CD4-positive, alpha-beta memory T cell (primary cell): ENCODE measurements at regions not wholly inside any gene's neighbourhood (a gene's known extent, or its start where the extent isn't known, plus 50 kb on each side); places are given as distances from the start of the nearest gene placed in this dataset.
A peak's percentile ranks its signal among the peaks of the same experiment; 100 is the strongest.

Experiments
- CTCF ChIA-PET: fragments of 350-600 bp; sonication (Branson Sonifier 250); formaldehyde crosslinking; loops from one replicate; lab custom pipeline; 2021; ENCODE audit warnings: inconsistent platforms; ENCODE audit not compliant: partially characterized antibody; lab: Charles Lee
- POLR2A ChIA-PET: fragments of 350-600 bp; sonication (Branson Sonifier 250); formaldehyde crosslinking; loops from one replicate; lab custom pipeline; 2021; ENCODE audit not compliant: partially characterized antibody; lab: Charles Lee
- DNase-seq, 5 donors: peaks; one replicate each; pipeline versions ENCODE4 v3.0.0 to v3.0.0-alpha.2; 2020 to 2022; ENCODE audit warnings: mixed read lengths in 1 of 5
- H3K27ac ChIP-seq: one replicate; pipeline ENCODE4 v1.7.0; 2013; ENCODE audit warnings: low read depth, low read length
- H3K27me3 ChIP-seq: 2 replicates; pipeline ENCODE4 v1.7.0; 2013; ENCODE audit warnings: mild to moderate bottlenecking, low read length, moderate library complexity; ENCODE audit not compliant: insufficient read depth
- H3K36me3 ChIP-seq: 2 replicates; pipeline ENCODE4 v1.7.0; 2013; ENCODE audit warnings: mild to moderate bottlenecking, low read length, moderate library complexity; ENCODE audit not compliant: insufficient read depth
- H3K4me1 ChIP-seq: 2 replicates; pipeline ENCODE4 v1.7.0; 2013; ENCODE audit warnings: mild to moderate bottlenecking, low read length, moderate library complexity; ENCODE audit not compliant: insufficient read depth
- H3K4me3 ChIP-seq, 2 donors: one replicate each; pipeline ENCODE4 v1.7.0; 2013; ENCODE audit warnings: low read length in 2 of 2, mild to moderate bottlenecking in 1 of 2
- H3K9me3 ChIP-seq, 2 donors: one replicate each; pipeline ENCODE4 v1.7.0; 2013; ENCODE audit warnings: low read length in 2 of 2, control low read depth in 1 of 2; ENCODE audit not compliant: control insufficient read depth in 1 of 2
- H3K27ac Mint-ChIP-seq, 7 donors: one replicate each; pipeline ENCODE4 v1.8.0; 2020 to 2021; ENCODE audit warnings: mixed read lengths in 7 of 7, mild to moderate bottlenecking in 6 of 7, inconsistent platforms in 3 of 7, moderate library complexity in 3 of 7
- H3K27me3 Mint-ChIP-seq, 2 donors: one replicate each; pipeline ENCODE4 v1.8.0; 2020 to 2021; ENCODE audit warnings: mixed read lengths in 2 of 2
- H3K36me3 Mint-ChIP-seq, 2 donors: one replicate each; pipeline ENCODE4 v1.8.0; 2020 to 2021; ENCODE audit warnings: mixed read lengths in 2 of 2, inconsistent platforms in 1 of 2, mild to moderate bottlenecking in 1 of 2
- H3K4me1 Mint-ChIP-seq, 4 donors: one replicate each; pipeline ENCODE4 v1.8.0; 2020 to 2021; ENCODE audit warnings: mixed read lengths in 4 of 4, mild to moderate bottlenecking in 1 of 4
- H3K4me3 Mint-ChIP-seq, 8 donors: one replicate each; pipeline ENCODE4 v1.8.0; 2020 to 2021; ENCODE audit warnings: mixed read lengths in 8 of 8, mild to moderate bottlenecking in 7 of 8, moderate library complexity in 6 of 8, inconsistent platforms in 3 of 8
- H3K9me3 Mint-ChIP-seq, 8 donors: one replicate each; pipeline ENCODE4 v1.8.0; 2020 to 2021; ENCODE audit warnings: mixed read lengths in 8 of 8, mild to moderate bottlenecking in 5 of 8, inconsistent platforms in 3 of 8, moderate library complexity in 1 of 8
- intact Hi-C: fragments of 100-400 bp; cut with micrococcal nuclease; formaldehyde crosslinking; loops from one replicate; pipeline ENCODE4 v1.15.1; 2023

GRCh38 chr3:95775486-95776094 is 1038.8 kb upstream of the EPHA6 start:
- peaks cover 2 to 30% (median 10%) of the 10 kb centered on the region in 8 donors for H3K9me3 Mint-ChIP-seq
- H3K36me3 ChIP-seq = no peaks in the 10 kb centered on the region
- intact Hi-C loops = no loop called here
- no peak overlapping the region for H3K27ac ChIP-seq
- no peaks in the 10 kb centered on the region for H3K4me1 Mint-ChIP-seq
- no peaks in the 10 kb centered on the region for H3K27me3 ChIP-seq
- H3K9me3 ChIP-seq = peaks cover 0 to 7% of the 10 kb centered on the region in 2 donors
- H3K36me3 Mint-ChIP-seq = no peaks in the 10 kb centered on the region
- no peaks in the 10 kb centered on the region for H3K27me3 Mint-ChIP-seq
- no peak overlapping the region for H3K4me3 Mint-ChIP-seq
- H3K27ac Mint-ChIP-seq = no peak overlapping the region
- H3K4me3 ChIP-seq = no peak overlapping the region
- DNase-seq = no peak
- ChIA-PET POLR2A (no interaction called here), CTCF (no interaction called here)
- no peaks in the 10 kb centered on the region for H3K4me1 ChIP-seq

- ChIA-PET CTCF (no interaction called here), POLR2A (no interaction called here)
- H3K27me3 Mint-ChIP-seq = no peaks in the 10 kb centered on the region
- Histone ChIP-seq H3K27me3 (no peaks in the 10 kb centered on the region), H3K4me1 (no peaks in the 10 kb centered on the region), H3K36me3 (no peaks in the 10 kb centered on the region), H3K9me3 (no peaks in the 10 kb centered on the region), H3K27ac (no peak overlapping the region), H3K4me3 (no peak overlapping the region)
- no peak overlapping the region for H3K4me3 Mint-ChIP-seq
- no peaks in the 10 kb centered on the region for H3K4me1 Mint-ChIP-seq
- peaks cover 0 to 15% (median 3%) of the 10 kb centered on the region in 8 donors for H3K9me3 Mint-ChIP-seq
- intact Hi-C loops = no loop called here
- H3K36me3 Mint-ChIP-seq = no peaks in the 10 kb centered on the region
- H3K27ac Mint-ChIP-seq = no peak overlapping the region
- DNase-seq = no peak
Observed at GRCh38 chr3:95781598-95781997, 1032.8 kb upstream of the EPHA6 start.

- no peaks in the 10 kb centered on the region for H3K27me3 ChIP-seq
- H3K36me3 ChIP-seq = no peaks in the 10 kb centered on the region
- H3K4me1 ChIP-seq = no peaks in the 10 kb centered on the region
- Mint-ChIP-seq H3K27ac (no peak overlapping the region), H3K4me1 (no peaks in the 10 kb centered on the region), H3K9me3 (peaks cover 0 to 2% (median 0%) of the 10 kb centered on the region in 8 donors), H3K27me3 (no peaks in the 10 kb centered on the region), H3K4me3 (no peak overlapping the region), H3K36me3 (no peaks in the 10 kb centered on the region)
- no peak overlapping the region for H3K27ac ChIP-seq
- ChIA-PET CTCF (no interaction called here), POLR2A (no interaction called here)
- no peak overlapping the region for H3K4me3 ChIP-seq
- DNase-seq = no peak
- intact Hi-C loops = no loop called here
- no peaks in the 10 kb centered on the region for H3K9me3 ChIP-seq
Observed at GRCh38 chr3:95789111-95789510, 1025.3 kb upstream of the EPHA6 start.

DNA sequence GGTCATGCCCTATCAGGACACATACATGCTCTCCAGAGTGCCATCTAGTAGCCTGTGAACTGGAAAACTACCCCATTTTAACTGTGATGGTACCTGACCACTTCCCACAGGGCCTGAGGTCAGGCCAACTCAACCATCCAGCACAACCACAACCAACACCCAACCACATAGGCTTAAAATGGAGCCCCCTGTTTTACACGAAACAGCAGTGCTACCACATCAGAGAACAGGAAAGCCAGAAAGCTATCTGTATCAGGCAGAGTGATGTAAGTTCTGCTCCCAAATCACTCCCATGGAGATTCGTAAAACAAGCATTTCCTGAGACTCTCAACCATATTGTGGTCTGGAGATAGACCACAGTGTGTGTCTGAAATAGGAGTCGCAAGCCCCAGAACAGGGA is 1017.3 kb upstream of the EPHA6 start:
- ChIA-PET CTCF (no interaction called here), POLR2A (no interaction called here)
- no peaks in the 10 kb centered on the region for H3K36me3 ChIP-seq
- intact Hi-C loops = no loop called here
- no peak overlapping the region for H3K27ac Mint-ChIP-seq
- H3K4me3 Mint-ChIP-seq = no peak overlapping the region
- H3K27me3 ChIP-seq = no peaks in the 10 kb centered on the region
- H3K36me3 Mint-ChIP-seq = no peaks in the 10 kb centered on the region
- H3K4me3 ChIP-seq = no peak overlapping the region
- no peaks in the 10 kb centered on the region for H3K9me3 ChIP-seq
- no peak for DNase-seq
- no peak overlapping the region for H3K27ac ChIP-seq
- peaks cover 0 to 6% (median 2%) of the 10 kb centered on the region in 8 donors for H3K9me3 Mint-ChIP-seq
- peaks cover 0 to 12% (median 1%) of the 10 kb centered on the region in 4 donors for H3K4me1 Mint-ChIP-seq
- no peaks in the 10 kb centered on the region for H3K27me3 Mint-ChIP-seq
- H3K4me1 ChIP-seq = no peaks in the 10 kb centered on the region

GRCh38 chr3:95798628-95799027 is 1015.8 kb upstream of the EPHA6 start:
- Mint-ChIP-seq H3K36me3 (no peaks in the 10 kb centered on the region), H3K4me1 (peaks cover 0 to 12% (median 1%) of the 10 kb centered on the region in 4 donors), H3K27me3 (no peaks in the 10 kb centered on the region), H3K27ac (peak overlapping the region in 1 of 7 donors; percentile 5), H3K4me3 (no peak overlapping the region), H3K9me3 (peaks cover 0 to 7% (median 2%) of the 10 kb centered on the region in 8 donors)
- no peak for DNase-seq
- Histone ChIP-seq H3K27me3 (no peaks in the 10 kb centered on the region), H3K4me3 (no peak overlapping the region), H3K36me3 (no peaks in the 10 kb centered on the region), H3K27ac (no peak overlapping the region), H3K9me3 (no peaks in the 10 kb centered on the region), H3K4me1 (no peaks in the 10 kb centered on the region)
- ChIA-PET CTCF (no interaction called here), POLR2A (no interaction called here)
- intact Hi-C loops = no loop called here

DNA sequence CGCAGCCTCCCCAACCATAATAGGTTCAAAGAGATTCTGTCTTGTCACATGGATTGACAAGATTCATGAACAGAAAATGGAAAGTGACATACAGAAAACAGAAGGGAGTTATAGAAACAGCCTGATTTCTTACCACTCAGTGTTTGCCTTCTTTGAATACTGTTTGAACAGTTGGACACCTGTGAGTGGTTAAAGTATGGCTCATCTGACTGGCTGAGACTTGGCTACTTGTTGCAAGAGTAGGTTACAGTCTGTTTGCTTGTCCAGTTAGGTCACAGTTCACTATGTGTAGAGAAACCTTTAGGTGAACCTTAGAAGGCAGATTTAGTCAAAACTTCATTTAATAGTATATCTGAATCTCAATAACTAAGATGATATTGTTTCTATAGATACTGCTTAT is 1003.9 kb upstream of the EPHA6 start:
- Histone ChIP-seq H3K27ac (no peak overlapping the region), H3K4me3 (no peak overlapping the region), H3K36me3 (no peaks in the 10 kb centered on the region), H3K27me3 (no peaks in the 10 kb centered on the region), H3K9me3 (no peaks in the 10 kb centered on the region), H3K4me1 (no peaks in the 10 kb centered on the region)
- Mint-ChIP-seq H3K27me3 (no peaks in the 10 kb centered on the region), H3K9me3 (peaks cover 0 to 9% (median 1%) of the 10 kb centered on the region in 8 donors), H3K36me3 (no peaks in the 10 kb centered on the region), H3K4me3 (no peak overlapping the region), H3K4me1 (no peaks in the 10 kb centered on the region), H3K27ac (no peak overlapping the region)
- intact Hi-C loops = no loop called here
- CTCF ChIA-PET = no interaction called here
- POLR2A ChIA-PET = no interaction called here
- DNase-seq = no peak

- intact Hi-C loops = no loop called here
- ChIA-PET POLR2A (no interaction called here), CTCF (no interaction called here)
- no peaks in the 10 kb centered on the region for H3K4me1 Mint-ChIP-seq
- no peaks in the 10 kb centered on the region for H3K27me3 Mint-ChIP-seq
- H3K36me3 Mint-ChIP-seq = no peaks in the 10 kb centered on the region
- no peak for DNase-seq
- H3K9me3 ChIP-seq = no peaks in the 10 kb centered on the region
- peaks cover 0 to 7% (median 2%) of the 10 kb centered on the region in 8 donors for H3K9me3 Mint-ChIP-seq
- no peaks in the 10 kb centered on the region for H3K36me3 ChIP-seq
- H3K4me3 Mint-ChIP-seq = no peak overlapping the region
- H3K27ac ChIP-seq = no peak overlapping the region
- no peak overlapping the region for H3K27ac Mint-ChIP-seq
- no peaks in the 10 kb centered on the region for H3K4me1 ChIP-seq
- no peak overlapping the region for H3K4me3 ChIP-seq
- H3K27me3 ChIP-seq = no peaks in the 10 kb centered on the region
Observed at GRCh38 chr3:95813244-95813643, 1001.1 kb upstream of the EPHA6 start.

GRCh38 chr3:95815828-95816227 is 998.6 kb upstream of the EPHA6 start:
- Histone ChIP-seq H3K27ac (no peak overlapping the region), H3K4me3 (no peak overlapping the region), H3K9me3 (no peaks in the 10 kb centered on the region), H3K4me1 (no peaks in the 10 kb centered on the region), H3K36me3 (no peaks in the 10 kb centered on the region), H3K27me3 (no peaks in the 10 kb centered on the region)
- Mint-ChIP-seq H3K27ac (no peak overlapping the region), H3K4me1 (no peaks in the 10 kb centered on the region), H3K27me3 (no peaks in the 10 kb centered on the region), H3K4me3 (no peak overlapping the region), H3K36me3 (no peaks in the 10 kb centered on the region), H3K9me3 (peaks cover 0 to 4% (median 1%) of the 10 kb centered on the region in 8 donors)
- no peak for DNase-seq
- ChIA-PET POLR2A (no interaction called here), CTCF (no interaction called here)
- intact Hi-C loops = no loop called here
